Heart left ventricle (tissue), 13 donors: ENCODE measurements at regions not wholly inside any gene's neighbourhood (a gene's known extent, or its start where the extent isn't known, plus 50 kb on each side); places are given as distances from the start of the nearest gene placed in this dataset.

Source experiments
- POLR2A ChIP-seq, 2 donors: fragments of 450-650 bp; IDR thresholded peaks; one replicate each; pipeline ENCODE4 v1.6.1; 2017; ENCODE audit warnings: antibody characterized with exemption in 2 of 2, mild to moderate bottlenecking in 2 of 2, moderate library complexity in 2 of 2
- TF ChIP-seq, protein P1 (sequence below), 12 donors: fragments of 200-600 bp; sonication (generic) in 4 of 12; IDR thresholded peaks; one replicate each; pipeline versions ENCODE4 v1.5.0 to v1.8.0; 2018 to 2022; ENCODE audit warnings: antibody characterized with exemption in 12 of 12, mild to moderate bottlenecking in 5 of 12
- donor health status: ischemic (EF 13 %, LVEDD 7.1; RV severe dilation, severe dysfunction).
- donor health status: DM: no; HTN: yes; CAD: no.
- donor health status: DM: no; HTN: no; CAD: no.
- donor health status: ischemic (EF 25% LVEDD 6.9; RV normal size, moderate dysfunction).
- donor health status: ischemic (EF 25% LVEDD 5.7; RV mildly dilated, moderate dysfunction).
- donor health status: ischemic (EF 35%, LVEDD 5.7; RV mildly dilated, moderate dysfunction).
- donor health status: nonischemic (EF 11% LVEDD 7.7; RV severe dilation, severe dysfunction).
- donor health status: DM: yes; HTN: yes; CAD: no.
- donor health status: PGD.
- donor health status: ischemic (EF 29% LVEDD 5.4; RV normal size, mild dysfunction).
- donor health status: nonischemic (EF 23%, LVEDD 6.1; RV moderate dilation, normal function).

DNA sequence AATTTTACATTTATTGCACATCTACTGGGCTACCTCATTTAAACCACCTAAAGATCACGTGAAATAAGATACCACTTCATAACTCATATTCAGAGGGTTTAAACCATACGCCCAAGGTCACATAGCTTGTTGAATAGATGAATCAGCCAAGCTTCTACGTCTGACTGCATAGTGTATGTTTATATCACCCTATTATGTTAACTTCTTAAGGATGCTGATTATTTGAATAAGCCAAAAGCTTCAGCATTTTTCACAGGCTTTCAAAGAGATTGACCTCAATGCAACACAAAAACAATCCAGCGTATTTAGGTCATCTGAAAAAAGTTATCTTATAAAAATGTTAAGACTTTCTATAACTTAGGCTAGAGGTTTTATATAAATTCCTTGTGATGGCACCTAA lies 373.8 kb downstream of the TGFB2 start:
- TF ChIP-seq, protein P1, sequence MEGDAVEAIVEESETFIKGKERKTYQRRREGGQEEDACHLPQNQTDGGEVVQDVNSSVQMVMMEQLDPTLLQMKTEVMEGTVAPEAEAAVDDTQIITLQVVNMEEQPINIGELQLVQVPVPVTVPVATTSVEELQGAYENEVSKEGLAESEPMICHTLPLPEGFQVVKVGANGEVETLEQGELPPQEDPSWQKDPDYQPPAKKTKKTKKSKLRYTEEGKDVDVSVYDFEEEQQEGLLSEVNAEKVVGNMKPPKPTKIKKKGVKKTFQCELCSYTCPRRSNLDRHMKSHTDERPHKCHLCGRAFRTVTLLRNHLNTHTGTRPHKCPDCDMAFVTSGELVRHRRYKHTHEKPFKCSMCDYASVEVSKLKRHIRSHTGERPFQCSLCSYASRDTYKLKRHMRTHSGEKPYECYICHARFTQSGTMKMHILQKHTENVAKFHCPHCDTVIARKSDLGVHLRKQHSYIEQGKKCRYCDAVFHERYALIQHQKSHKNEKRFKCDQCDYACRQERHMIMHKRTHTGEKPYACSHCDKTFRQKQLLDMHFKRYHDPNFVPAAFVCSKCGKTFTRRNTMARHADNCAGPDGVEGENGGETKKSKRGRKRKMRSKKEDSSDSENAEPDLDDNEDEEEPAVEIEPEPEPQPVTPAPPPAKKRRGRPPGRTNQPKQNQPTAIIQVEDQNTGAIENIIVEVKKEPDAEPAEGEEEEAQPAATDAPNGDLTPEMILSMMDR (IDR thresholded peaks at IDR 0.05) = no peak
- TF ChIP-seq POLR2A (IDR thresholded peaks at IDR 0.05) = no peak
